ENCODE measurements at regions not wholly inside any gene's neighbourhood (a gene's known extent, or its start where the extent isn't known, plus 50 kb on each side); places are given as distances from the start of the nearest gene placed in this dataset.

DNA sequence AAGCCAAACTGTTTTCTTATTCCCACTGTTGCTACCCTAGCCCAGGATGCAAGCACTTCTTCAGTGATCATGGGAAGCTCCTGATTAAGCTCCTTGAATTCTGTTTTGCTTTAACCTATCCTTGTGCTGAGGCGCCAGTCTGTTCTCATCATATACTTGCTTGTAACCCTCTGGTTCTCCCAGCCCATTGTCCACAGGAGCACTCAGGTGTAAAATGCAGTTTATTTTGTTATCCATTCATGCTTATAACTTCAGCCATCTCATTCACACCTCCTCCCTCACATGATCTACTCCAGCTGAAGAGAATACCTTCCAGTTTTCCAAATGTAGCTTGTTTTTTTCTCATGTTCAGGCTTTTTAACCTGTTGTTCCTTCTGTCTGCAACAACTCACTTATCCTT is 402.1 kb upstream of the BRINP1 start:
- H3K36me3 Mint-ChIP-seq (ENCODE audit: low read depth) = no peaks in the 10 kb centered on the region
- peaks cover 17% of the 10 kb centered on the region for H3K4me1 Mint-ChIP-seq
- peak overlapping the region; percentile 1 for H3K27ac Mint-ChIP-seq
- no peak for DNase-seq
- peaks cover 6% of the 10 kb centered on the region for H3K27me3 Mint-ChIP-seq (ENCODE audit: low read depth, poor library complexity)
- no peaks in the 10 kb centered on the region for H3K9me3 Mint-ChIP-seq
- H3K4me3 Mint-ChIP-seq = no peak overlapping the region
- TF ChIP-seq CTCF (IDR thresholded peaks at IDR 0.05) = no peak

DNA sequence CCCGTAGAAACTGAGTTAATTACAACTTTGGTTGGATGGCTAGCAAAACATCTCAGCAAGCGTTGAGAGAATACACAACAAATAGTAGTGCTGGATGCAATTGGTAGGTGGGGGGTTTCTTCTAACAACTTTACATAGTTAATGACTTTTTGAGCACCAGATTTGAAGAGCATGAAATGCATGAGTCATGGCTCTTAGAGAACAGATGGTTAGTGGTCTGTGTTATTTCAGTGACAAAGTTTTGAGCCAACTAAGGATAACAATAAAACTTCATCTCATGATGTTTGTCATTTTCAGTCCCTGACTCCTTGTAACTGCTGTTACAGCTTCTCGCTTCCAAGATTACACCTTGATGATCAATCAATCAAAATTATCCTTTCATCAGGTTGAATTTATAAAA is 399.0 kb upstream of the BRINP1 start:
- TF ChIP-seq CTCF (IDR thresholded peaks at IDR 0.05) = no peak
- Mint-ChIP-seq H3K27ac (no peak overlapping the region), H3K4me3 (no peak overlapping the region), H3K9me3 (no peaks in the 10 kb centered on the region), H3K36me3 (ENCODE audit: low read depth) (no peaks in the 10 kb centered on the region), H3K27me3 (ENCODE audit: low read depth, poor library complexity) (no peaks in the 10 kb centered on the region), H3K4me1 (peaks cover 23% of the 10 kb centered on the region)
- DNase-seq = no peak

- Mint-ChIP-seq H3K36me3 (ENCODE audit: low read depth) (no peaks in the 10 kb centered on the region), H3K27ac (no peak overlapping the region), H3K4me3 (no peak overlapping the region), H3K27me3 (ENCODE audit: low read depth, poor library complexity) (peaks cover 4% of the 10 kb centered on the region), H3K9me3 (no peaks in the 10 kb centered on the region), H3K4me1 (peaks cover 22% of the 10 kb centered on the region)
- no peak for TF ChIP-seq CTCF (IDR thresholded peaks at IDR 0.05)
- no peak for DNase-seq
These were observed 396.5 kb upstream of the BRINP1 start for GRCh38 chr9:119765632-119766175.

GRCh38 chr9:119763260-119763659 is 394.0 kb upstream of the BRINP1 start:
- H3K9me3 Mint-ChIP-seq = no peaks in the 10 kb centered on the region
- no peak for TF ChIP-seq CTCF (IDR thresholded peaks at IDR 0.05)
- peaks cover 32% of the 10 kb centered on the region for H3K4me1 Mint-ChIP-seq
- no peak overlapping the region for H3K27ac Mint-ChIP-seq
- no peak for DNase-seq
- peaks cover 8% of the 10 kb centered on the region for H3K27me3 Mint-ChIP-seq (ENCODE audit: low read depth, poor library complexity)
- no peaks in the 10 kb centered on the region for H3K36me3 Mint-ChIP-seq (ENCODE audit: low read depth)
- H3K4me3 Mint-ChIP-seq = no peak overlapping the region

GRCh38 chr9:119761812-119762211 is 392.6 kb upstream of the BRINP1 start:
- H3K27ac Mint-ChIP-seq = no peak overlapping the region
- H3K4me1 Mint-ChIP-seq = peaks cover 35% of the 10 kb centered on the region
- H3K9me3 Mint-ChIP-seq = no peaks in the 10 kb centered on the region
- H3K36me3 Mint-ChIP-seq (ENCODE audit: low read depth) = no peaks in the 10 kb centered on the region
- no peak for DNase-seq
- peaks cover 8% of the 10 kb centered on the region for H3K27me3 Mint-ChIP-seq (ENCODE audit: low read depth, poor library complexity)
- TF ChIP-seq CTCF (IDR thresholded peaks at IDR 0.05) = no peak
- H3K4me3 Mint-ChIP-seq = no peak overlapping the region

DNA sequence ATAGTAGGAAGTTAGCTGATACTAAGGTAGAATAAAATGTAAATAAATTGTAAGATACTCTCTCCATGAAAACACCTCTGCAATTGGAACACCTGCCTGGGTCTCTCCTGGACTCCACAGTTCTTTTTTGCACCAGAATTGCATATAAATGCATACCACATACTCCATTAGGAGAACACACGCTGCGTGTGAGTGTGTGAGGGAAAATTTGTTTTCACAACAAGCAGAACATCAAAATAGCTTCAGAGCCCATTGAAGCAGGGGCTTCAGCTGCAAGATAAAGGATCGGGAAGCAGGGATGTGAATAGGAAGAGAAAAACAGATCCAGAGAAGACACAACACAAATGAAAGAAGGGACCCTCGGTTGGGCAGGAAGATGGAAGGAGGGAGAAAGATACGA is 389.8 kb upstream of the BRINP1 start:
- H3K27ac Mint-ChIP-seq = no peak overlapping the region
- no peaks in the 10 kb centered on the region for H3K36me3 Mint-ChIP-seq (ENCODE audit: low read depth)
- TF ChIP-seq CTCF (IDR thresholded peaks at IDR 0.05) = no peak
- no peak overlapping the region for H3K4me3 Mint-ChIP-seq
- DNase-seq = no peak
- H3K27me3 Mint-ChIP-seq (ENCODE audit: low read depth, poor library complexity) = peaks cover 8% of the 10 kb centered on the region
- H3K9me3 Mint-ChIP-seq = no peaks in the 10 kb centered on the region
- H3K4me1 Mint-ChIP-seq = peaks cover 22% of the 10 kb centered on the region

Measured in nephron progenitor cell (in vitro differentiated cells).